Hematopoietic multipotent progenitor cell treated with erythropoietin and hydrocortisone succinate and interleukin-3 and kit ligand, for 6 days (in vitro differentiated cells): ENCODE measurements at regions not wholly inside any gene's neighbourhood (a gene's known extent, or its start where the extent isn't known, plus 50 kb on each side); places are given as distances from the start of the nearest gene placed in this dataset.
A peak's percentile ranks its signal among the peaks of the same experiment; 100 is the strongest.
"Not testable (repeated sequence)": the region's sequence is repeated elsewhere in the genome, so short reads cannot be mapped to it uniquely, and the experiment has no call there.

Experiments used
- DNase-seq: peaks from one replicate; pipeline ENCODE4 v3.0.0-alpha.2; 2015

DNA sequence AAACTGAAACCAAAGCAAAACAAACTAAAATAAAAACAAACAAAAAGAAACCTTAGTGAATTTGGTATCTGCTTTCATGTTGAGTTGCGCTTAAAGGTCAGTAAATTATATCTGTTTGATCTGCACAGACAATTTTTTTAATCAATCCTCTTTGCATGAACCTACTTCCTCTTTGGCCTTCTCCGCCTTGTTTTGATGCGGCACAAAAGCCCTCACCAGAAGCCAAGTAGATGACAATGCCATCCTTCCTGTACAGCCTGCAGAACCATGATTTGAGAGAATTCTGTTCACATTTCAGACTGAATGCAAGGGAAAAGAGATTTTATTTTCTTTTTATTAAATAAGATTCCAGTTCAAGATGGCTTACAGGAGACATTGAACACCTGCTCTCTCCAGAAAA is 473.6 kb upstream of the FTMT start:
- DNase-seq, result peak; percentile 31

DNA sequence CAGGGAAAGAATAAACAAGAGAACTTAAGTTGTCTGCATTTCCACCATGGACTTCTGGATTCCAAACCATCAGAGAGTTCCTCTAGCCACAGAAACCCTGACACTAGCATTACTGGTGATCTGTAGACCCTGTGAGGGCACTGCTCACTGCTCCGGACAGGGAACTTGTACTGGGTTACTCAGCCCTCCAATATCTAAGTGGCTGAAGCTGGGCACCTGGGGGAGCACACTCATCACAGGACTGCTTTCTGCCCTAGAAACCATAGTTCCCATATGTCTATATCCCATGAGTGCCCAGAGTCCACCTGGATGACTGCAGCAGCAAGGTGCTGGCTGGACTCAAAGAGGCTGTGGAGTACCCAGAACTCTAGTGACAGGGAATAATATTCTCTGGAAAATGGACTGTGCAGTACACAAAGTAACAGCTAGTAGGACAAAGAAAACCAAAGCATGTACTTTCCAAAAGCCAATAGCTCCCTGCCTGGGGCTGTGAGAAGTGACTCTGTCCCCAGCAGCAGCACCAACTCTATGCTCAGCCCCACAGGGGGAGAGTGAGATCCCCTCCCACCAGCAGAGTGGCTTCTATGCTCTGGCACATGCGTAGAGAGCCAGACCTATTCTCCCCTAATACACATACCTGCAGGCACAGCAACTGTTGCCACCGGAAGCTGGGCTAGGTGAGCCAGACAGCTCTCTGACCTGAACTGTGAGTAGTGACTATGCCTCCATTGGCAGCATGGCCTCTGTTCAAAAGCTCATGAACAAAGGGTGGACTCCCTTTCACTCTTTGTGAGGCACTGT is 472.9 kb upstream of the FTMT start:
- no peak for DNase-seq

DNA sequence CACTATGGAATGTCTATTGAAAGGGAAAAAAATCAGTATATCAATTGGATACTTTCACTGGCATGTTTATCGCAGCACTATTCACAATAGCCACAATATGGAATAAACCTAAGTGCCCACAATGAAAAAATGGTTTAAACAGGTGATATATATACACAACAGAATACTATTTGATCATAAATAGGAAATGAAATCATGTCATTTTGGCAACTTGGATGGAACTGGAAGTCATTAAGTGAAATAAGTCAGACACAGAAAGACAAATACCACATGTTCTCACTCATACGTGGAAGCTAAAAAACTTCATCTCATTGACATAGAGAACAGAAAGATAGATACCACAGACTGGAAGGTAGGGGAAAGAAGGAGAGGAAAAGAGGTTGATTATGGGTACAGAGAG is 471.6 kb upstream of the FTMT start:
- DNase-seq, result no peak

DNA sequence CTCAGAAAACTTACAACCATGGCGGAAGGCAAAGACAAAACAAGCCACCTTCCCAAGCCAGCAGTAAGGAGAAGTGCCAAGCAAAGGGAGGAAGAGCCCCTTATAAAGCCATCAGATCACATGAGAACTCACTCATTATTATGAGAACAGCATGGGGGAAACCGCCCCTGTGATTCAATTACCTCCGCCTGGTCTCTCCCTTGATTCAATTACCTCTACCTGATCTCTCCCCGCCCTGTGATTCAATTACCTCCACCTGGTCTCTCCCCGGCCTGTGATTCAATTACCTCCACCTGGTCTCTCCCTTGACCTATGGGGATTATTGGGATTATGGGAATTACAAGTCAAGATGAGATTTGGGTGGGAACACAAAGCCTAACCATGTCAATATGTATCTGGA is 467.3 kb upstream of the FTMT start:
- no peak for DNase-seq

DNA sequence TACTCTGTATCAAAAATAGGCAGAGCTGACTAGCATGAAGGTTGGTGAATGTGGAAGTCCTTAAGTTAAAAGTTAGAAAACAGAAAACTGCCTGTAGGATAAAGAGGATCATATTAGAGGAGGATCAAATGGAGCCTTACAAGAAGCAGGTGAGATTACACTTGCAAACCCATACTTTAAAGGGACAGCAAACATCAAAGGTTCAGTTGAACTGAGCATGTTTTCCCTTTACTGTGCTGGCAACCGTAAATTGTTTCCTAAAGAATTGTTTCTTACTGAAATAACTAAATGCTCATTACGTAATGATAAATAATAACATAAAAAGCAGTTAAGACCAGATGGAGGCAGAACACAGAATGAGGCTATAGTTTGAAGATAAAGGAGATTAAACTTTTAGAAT is 465.3 kb upstream of the FTMT start:
- no peak for DNase-seq

DNA sequence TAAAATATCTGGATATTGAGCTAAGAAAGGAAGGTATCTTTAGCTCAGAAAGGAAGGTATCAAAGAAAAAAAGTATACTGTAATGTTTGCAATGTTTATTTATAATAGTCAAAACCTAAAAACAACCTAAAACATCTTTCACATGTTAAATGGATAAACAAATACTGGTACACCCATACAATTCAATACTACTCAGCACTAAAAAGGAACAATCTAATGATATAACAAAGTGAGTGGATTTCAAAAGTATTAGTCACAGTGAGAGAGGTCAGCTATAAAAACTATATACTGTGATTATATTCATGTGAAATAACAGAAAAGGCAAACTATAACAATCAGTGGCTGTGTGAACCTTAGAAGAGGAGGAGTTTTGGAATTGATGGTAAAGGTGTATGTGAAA is 455.0 kb upstream of the FTMT start:
- no peak for DNase-seq

DNA sequence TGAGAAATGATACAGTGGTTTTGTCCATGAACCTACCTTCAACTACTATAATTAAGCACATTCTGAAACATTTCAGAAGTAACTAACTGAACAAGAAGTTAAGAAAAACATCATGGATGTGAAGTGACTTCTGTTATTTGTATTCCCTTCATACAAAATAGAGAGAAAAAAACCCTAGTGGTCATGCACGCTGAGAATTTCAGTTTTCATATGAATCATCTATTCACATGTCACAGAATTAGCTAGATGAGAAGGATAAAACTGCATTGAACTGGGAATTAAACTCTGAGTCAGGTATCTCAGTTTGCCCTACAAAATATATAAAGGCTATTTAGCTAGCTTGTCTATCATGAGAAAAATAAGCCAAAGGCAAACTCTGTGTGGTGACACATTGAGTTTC is 451.8 kb upstream of the FTMT start:
- DNase-seq, result no peak

DNA sequence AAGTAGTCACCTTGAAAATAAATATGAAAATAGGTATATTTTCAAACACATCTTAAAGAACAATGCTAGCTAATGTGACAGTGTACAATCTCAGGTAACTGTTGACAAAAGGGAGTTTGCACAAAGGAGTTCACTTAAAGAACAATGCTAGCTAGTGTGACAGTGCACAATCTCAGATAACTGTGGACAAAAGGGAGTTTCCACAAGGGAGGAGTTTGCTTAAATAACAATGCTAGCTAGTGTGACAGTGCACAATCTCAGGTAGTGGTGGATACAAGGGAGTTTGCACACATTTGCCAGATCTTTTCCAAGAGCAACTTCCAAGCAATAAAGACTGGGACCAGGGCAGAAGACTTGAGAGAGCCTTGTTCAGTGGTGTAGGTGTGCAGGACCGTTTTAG is 442.9 kb upstream of the FTMT start:
- no peak for DNase-seq

DNA sequence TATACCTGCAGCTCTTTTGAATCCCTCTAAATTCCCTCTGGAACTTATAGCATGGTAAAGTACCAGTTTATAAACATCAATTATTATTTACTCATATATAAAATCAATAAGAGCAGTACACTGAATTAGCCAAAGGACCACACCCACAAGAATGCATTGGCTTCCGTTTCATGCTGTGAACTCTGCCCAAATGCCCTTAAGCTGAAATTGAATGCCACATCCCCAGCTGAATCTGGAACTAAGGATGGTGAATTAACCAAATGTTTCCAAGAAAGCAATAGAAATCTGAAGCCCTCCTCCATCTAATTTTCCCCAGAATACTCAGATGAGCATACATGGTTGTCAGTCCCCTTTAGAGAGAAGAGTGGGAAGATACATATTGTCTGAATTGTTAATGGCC is 436.4 kb upstream of the FTMT start:
- DNase-seq, result no peak

DNA sequence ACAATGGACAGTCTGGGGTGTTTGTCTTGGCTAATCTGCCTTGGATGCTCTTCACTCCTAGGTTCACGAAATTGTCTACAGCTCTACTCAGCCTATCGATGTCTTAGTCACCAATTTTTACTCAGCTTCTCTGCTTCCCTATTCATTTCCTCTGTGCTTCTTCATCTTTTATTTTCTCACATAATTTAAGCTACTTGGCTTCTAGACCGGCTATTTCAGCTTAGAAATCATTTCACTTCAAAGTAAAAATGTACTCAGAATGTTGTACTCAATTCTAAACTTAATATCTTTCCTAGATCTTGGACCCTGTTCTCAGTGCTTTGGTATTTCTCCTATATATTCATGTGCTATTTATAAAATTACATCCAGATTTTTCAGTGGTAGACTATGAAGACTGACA is 430.0 kb upstream of the FTMT start:
- DNase-seq, result no peak

DNA sequence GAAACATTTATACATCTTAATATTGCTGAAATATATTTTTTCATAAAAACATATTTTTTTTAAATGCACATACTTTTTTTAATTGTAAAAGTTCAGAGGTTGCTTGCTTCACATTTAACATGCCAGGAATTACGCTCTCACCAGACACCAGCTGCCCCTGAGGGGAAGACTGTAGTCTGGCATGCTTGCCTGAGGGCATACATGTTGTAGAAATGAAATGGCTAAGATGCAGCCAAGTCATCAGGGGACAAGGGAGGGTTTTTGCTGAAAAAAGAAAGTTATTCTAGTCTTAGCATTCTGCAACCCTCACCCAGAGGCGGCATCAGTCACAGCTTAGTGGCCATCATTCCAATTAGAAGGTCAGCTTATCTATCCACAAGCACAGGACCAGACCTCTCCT is 426.7 kb upstream of the FTMT start:
- DNase-seq, result no peak

DNA sequence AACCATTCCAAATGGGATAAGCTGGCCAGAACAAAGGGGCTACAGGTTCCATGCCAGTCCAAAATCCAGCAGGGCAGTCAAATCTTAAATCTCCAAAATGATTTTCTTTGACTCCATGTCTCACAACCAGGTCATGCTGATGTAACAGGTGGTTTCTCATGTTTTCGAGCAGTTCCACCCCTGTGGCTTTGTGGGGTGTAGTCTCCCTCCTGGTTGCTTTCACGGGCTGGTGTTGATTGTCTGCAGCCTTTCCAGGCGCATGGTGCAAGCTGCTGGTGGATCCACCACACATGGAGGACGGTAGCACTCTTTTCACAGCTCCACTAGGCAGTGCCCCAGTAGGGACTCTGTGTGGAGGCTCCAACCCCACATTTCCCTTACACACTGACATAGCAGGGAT is 425.5 kb upstream of the FTMT start:
- no peak for DNase-seq

DNA sequence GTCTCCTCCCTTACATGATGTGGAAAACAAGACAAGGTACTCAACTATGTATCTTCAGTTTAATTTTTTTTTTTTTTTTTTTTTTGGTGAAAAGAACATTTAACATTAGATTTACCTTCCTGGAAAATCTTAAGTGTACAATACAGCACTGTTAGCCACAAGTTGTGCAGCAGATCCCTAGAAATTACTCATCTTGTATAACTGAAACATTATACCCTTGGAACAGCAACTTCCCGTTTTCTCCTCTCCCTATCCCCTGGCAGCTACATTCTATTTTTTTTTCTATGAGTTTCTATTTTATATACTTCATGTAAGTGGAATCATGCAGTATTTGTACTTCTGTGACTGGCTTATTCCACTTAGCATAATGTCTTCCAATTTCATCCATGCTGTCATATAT is 421.9 kb upstream of the FTMT start:
- DNase-seq, result no peak

DNA sequence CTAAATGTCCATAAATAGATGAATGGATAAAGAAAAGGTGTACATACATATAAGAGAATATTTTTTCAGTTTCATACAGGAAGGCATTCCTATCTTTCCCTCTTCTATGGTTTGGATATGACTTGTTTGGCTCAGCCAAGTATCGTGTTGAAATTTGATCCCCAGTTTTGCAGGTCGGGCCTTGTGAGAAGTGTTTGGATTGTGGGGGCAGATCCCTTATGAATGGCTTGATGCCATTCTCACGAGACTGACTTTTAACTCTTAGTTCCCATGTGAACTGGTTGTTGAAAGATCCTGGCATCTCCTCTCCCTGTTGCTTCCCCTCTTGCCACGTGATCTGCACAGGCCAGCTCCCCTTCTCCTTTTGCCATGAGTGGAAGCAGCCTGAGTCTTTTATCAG is 421.1 kb upstream of the FTMT start:
- DNase-seq, result no peak

DNA sequence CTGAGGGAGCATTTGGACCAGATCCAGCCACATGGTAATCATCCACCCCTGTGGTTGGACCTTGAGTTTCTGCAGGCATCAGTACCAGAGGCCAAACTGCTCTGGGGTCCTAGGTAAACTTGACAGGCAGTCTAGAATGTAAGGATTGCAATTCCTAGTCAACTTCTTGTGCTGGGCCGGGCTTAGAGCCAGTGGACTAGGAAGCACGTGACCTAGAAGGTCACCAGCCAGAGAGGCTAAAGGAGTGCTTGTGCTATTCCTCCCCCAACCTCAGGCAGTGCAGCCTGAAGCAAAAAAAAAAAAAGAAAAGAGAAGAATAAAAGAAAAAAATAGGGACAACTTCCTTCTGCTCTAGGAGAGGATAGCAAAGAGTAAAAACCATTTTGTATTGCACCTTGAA is 406.2 kb upstream of the FTMT start:
- DNase-seq, result no peak

DNA sequence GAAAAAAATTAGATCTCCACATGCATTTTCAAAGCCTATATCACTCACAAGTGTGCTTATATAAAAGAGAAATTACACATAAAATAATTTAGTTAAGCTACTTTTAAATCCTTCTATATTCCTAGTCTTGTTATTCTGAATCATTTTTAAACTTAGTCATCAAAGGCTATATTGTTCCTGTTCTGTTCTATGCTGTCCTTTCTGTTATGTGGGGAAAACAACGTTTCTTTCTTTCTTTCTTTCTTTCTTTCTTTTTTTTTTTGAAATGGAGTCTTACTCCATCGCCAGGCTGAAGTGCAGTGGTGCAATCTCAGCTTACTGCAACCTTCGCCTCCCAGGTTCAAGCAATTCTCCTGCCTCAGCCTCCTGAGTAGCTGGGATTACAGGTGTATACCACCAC is 389.2 kb upstream of the FTMT start:
- DNase-seq, result no peak

DNA sequence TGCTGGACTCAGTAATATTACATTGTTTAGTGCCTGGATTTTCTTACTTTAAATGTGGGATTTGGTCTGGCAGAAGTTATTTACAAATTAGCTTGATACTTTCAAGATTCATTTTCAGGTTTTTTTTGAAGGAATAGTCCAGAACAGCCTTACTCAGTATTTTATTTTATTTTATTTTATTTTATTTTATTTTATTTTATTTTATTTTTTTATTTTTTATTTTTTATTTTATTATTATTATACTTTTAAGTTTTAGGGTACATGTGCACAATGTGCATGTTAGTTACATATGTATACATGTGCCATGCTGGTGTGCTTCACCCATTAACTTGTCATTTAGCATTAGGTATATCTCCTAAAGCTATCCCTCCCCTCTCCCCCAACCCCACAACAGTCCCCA is 380.5 kb upstream of the FTMT start:
- not testable (repeated sequence) for DNase-seq

DNA sequence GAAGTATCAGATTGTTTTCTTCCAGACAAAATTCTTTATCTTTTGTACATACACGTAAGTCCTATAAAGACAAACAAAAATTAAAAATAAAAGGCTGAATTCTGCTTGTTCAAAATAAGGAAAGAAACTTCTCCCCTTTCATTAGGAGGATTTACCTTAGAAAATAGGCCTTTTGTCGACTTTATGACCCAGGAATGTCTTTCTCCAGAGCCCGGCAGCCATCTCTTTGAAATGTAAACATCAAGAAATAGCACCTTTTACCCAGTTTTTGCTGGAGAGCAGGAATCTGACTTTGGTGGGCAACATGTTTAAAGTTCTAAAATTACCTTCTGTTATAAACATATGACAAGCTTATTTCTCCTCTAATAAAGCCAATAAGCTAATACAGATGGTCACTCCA is 373.0 kb upstream of the FTMT start:
- DNase-seq, result no peak

DNA sequence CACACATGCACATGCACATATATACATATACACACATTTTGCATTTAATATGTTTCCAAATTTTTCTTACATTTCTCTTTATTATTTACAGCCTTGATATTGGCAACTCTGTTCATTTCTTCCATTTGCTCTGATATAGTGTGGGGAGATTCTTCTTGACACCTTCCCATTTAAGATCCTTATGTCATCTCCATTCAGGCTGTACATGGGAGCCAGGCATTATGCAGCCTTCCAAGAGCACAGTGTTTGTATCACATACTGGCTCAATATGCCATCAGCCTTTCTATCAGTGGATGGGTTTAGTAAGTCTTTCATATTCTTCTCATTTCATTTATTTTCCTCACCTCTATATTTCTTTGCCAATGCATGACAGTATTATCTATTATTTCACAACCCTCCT is 372.3 kb upstream of the FTMT start:
- DNase-seq, result no peak

DNA sequence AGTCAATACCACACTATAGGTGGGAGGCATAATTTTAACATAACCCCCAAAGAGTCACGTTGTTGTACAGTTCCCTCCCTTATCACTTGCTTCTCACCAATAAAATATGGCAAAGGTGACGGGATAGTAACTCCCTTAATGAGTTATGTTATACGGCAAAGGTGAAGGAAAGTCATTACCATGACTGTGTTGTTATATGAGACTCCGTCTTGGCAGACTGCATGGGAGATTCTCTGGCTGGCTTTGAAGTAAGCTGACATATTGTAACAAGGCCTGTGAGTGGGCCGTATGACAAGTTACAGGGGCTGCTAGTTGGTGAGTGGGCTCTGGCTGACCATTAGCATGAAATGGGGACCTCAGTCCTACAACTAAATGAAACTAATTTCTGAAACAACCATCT is 366.4 kb upstream of the FTMT start:
- DNase-seq, result no peak

DNA sequence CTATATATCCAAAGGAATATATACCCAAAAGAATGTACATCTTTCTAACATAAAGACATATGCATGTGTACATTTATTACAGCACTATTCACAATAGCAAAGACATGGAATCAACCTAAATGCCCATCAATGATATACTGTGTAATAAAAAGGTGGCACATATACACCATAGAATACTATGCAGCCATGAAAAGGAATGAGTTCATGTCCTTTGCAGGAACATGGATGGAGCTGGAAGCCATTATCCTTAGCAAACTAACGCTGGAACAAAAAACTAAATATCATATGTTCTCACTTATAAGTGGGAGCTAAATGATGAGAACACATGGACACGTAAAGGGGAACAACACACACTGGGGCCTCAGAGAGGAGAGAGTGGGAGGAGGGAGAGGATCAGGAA is 365.7 kb upstream of the FTMT start:
- not testable (repeated sequence) for DNase-seq

DNA sequence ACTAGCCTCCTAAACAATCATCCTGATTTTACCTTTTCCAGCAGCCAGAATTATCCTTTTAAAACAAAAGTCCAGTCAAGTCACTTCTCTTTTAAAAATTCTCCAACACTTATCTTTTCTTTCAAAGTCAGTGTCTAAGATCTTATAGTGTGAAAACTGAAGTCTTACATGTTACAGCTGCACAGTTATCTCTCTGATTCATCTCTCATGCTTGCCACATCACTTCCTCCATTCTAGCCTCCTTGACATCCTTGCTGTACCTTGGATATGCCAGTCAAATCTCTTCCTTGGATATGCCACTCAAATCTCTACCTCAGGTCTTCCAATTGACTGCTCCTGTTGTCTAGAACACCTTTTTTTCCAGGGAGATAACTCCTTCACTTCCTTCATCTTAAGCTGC is 361.7 kb upstream of the FTMT start:
- DNase-seq, result peak; percentile 13

DNA sequence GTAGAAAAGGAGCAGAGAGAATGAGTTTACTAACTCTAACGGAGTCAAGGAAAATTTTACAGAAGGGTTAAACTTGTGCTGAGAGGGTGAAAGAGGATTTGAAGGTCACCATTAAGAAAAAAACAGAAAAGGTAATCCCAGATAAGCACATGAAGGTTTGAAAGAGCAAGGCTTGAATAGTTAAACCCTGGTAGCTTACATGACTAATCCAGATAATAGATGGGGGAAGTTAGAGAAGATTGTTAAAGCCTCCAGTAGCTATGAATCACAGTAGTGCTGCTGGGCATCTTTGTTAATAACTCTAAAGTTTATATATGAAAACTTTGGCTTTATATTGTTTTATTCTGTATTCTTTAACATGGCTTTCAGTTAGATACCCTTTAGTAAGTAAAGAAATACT is 354.5 kb upstream of the FTMT start:
- no peak for DNase-seq

DNA sequence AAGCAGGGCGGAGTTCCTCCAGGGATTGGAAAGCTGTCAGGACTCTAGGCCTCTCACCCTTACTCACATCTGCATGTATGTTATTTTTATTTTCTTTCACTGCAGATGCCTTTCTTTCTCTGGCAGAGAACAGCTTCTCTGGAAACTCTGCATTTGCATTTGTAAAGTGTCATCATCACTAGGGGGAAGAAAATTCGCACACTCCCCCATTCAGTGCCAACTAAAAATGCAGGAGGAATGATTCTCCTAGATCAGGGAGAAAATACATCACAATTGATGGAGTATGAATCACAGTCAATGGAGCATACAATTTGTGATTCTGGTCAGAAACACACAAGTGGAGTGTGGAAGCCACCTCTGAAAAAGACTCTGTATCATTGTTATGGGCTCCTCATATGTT is 351.4 kb upstream of the FTMT start:
- no peak for DNase-seq

DNA sequence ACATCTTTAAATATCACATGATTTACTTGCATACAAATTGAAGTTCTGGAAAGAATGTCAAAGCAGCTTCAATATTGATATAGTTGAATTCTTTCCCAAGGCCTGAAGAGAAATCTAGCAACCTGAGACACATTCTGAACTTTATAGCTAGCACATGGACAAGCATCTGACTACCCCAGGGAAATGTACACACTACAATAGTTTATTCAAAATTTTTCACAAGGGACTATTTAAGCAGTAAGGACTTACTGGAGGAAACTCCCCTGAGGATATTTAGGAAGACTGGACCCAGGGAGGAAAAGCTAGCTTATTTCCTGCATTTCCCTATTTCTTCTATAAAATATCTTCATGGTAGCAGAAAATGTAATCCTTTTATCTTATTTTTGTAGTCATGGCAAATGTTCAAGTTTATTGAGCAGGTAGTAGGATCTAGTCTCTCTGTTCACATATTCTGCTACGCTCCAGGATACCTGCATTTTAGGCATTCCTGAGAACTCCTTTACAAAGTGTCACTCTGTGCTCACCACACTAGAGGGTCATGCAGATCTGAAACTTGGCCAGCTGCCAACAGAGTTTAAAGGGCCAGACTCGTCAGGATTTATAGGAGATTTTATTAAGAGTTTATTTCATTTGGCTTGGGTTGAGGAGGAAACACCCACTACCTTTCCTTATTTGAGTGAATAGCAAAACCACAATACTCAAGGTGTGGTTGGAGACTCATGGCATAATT is 348.4 kb upstream of the FTMT start:
- peak; percentile 23 for DNase-seq
